AG04450 (cell line): ENCODE measurements at regions not wholly inside any gene's neighbourhood (a gene's known extent, or its start where the extent isn't known, plus 50 kb on each side); places are given as distances from the start of the nearest gene placed in this dataset.

ENCODE experiments used
- CTCF ChIA-PET: fragments of 300-600, 350-600 bp; formaldehyde crosslinking; extraction: SDS; loops from one replicate; lab custom pipeline; 2022; ENCODE audit warnings: antibody characterized with exemption, inconsistent platforms; lab: Charles Lee
- POLR2A ChIA-PET: fragments of 350-600 bp; formaldehyde crosslinking; extraction: SDS; loops from one replicate; lab custom pipeline; 2021; ENCODE audit warnings: antibody characterized with exemption, inconsistent platforms; lab: Yijun Ruan, JAX
- DNase-seq: peaks from one replicate; pipeline ENCODE4 v3.0.0-alpha.2; 2011; ENCODE audit warnings: low read depth, low spot score
- H3K27ac ChIP-seq: one replicate; pipeline ENCODE4 v1.5.1; 2012; ENCODE audit warnings: low read depth, low read length, control low read depth
- H3K27me3 ChIP-seq: one replicate; pipeline ENCODE4 v1.6.0; 2012; ENCODE audit warnings: low read length; ENCODE audit not compliant: control insufficient read depth, insufficient read depth
- H3K4me3 ChIP-seq: 2 replicates; pipeline ENCODE4 v1.5.1; 2011; ENCODE audit warnings: mild to moderate bottlenecking, low read depth, low read length, control low read depth
- H3K9me3 ChIP-seq: 2 replicates; pipeline ENCODE4 v1.5.1; 2012; ENCODE audit warnings: low read length; ENCODE audit not compliant: control insufficient read depth, insufficient read depth
- CTCF ChIP-seq: IDR thresholded peaks from 2 replicates; pipeline ENCODE4 v1.5.1; 2011; ENCODE audit warnings: low read depth, low read length, control low read depth, inconsistent platforms

- Histone ChIP-seq H3K27ac (no peak overlapping the region), H3K4me3 (no peak overlapping the region), H3K9me3 (no peaks in the 10 kb centered on the region), H3K27me3 (no peaks in the 10 kb centered on the region)
- TF ChIP-seq CTCF = no peak
- ChIA-PET POLR2A (no interaction called here), CTCF (interaction anchor here (0.9 kb wide), 1 partner anchor 24 kb away, joined by 3 read pairs; no protein-coding TSS in a partner anchor)
- DNase-seq = no peak
Observed at GRCh38 chr14:66046591-66046990, 439.6 kb upstream of the CCDC196 start.

- no peak for TF ChIP-seq CTCF
- no peak overlapping the region for H3K27ac ChIP-seq
- POLR2A ChIA-PET = no interaction called here
- DNase-seq = no peak
- no peak overlapping the region for H3K4me3 ChIP-seq
- H3K9me3 ChIP-seq = no peaks in the 10 kb centered on the region
- H3K27me3 ChIP-seq = no peaks in the 10 kb centered on the region
- CTCF ChIA-PET = no interaction called here
Observed at GRCh38 chr14:66056268-66056907, 429.8 kb upstream of the CCDC196 start.

GRCh38 chr14:66056926-66057552 is 429.1 kb upstream of the CCDC196 start:
- no peak for TF ChIP-seq CTCF
- Histone ChIP-seq H3K4me3 (no peak overlapping the region), H3K9me3 (no peaks in the 10 kb centered on the region), H3K27ac (no peak overlapping the region), H3K27me3 (no peaks in the 10 kb centered on the region)
- POLR2A ChIA-PET = no interaction called here
- CTCF ChIA-PET = no interaction called here
- no peak for DNase-seq

GRCh38 chr14:66065188-66065587 is 421.0 kb upstream of the CCDC196 start:
- TF ChIP-seq CTCF = no peak
- no peak overlapping the region for H3K4me3 ChIP-seq
- no peak for DNase-seq
- POLR2A ChIA-PET = no interaction called here
- no peak overlapping the region for H3K27ac ChIP-seq
- CTCF ChIA-PET = no interaction called here
- H3K27me3 ChIP-seq = no peaks in the 10 kb centered on the region
- H3K9me3 ChIP-seq = no peaks in the 10 kb centered on the region

- H3K27me3 ChIP-seq = no peaks in the 10 kb centered on the region
- POLR2A ChIA-PET = no interaction called here
- TF ChIP-seq CTCF = no peak
- CTCF ChIA-PET = interaction anchor here (0.7 kb wide), 1 partner anchor 900 kb away, joined by 3 read pairs; no protein-coding TSS in a partner anchor
- no peak overlapping the region for H3K27ac ChIP-seq
- no peak for DNase-seq
- H3K9me3 ChIP-seq = no peaks in the 10 kb centered on the region
- H3K4me3 ChIP-seq = no peak overlapping the region
Observed at GRCh38 chr14:66066981-66067776, 419.0 kb upstream of the CCDC196 start.
